ENCODE measurements at regions not wholly inside any gene's neighbourhood (a gene's known extent, or its start where the extent isn't known, plus 50 kb on each side); places are given as distances from the start of the nearest gene placed in this dataset.
"Not testable (repeated sequence)": the region's sequence is repeated elsewhere in the genome, so short reads cannot be mapped to it uniquely, and the experiment has no call there.

DNA sequence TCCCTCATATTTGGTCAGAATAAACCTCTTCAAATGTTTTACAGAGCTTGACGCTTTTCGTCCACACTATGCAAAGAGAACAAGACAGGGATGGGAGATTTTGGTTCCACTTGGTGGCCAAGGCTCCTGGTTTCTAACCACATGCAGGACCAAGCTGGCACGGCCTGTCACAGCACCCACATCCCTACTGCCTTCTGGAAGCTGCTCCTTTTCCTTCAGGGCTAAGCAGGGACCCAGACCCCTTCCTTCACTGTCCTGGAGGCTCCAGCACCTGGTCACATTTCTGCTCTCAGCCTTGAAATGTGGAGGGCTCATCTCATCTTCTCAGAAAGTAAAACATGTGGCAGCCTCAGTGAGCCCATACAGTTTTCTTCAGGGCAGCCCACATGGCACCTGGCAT lies 50.4 kb upstream of the ARHGEF7 start:
- Histone ChIP-seq H3K27ac (ENCODE audit: low read depth in 1 of 3, low read length in 2 of 3) (no peak overlapping the region), H3K4me3 (ENCODE audit: low read depth in 1 of 3, low read length in 3 of 3) (no peak overlapping the region), H3K27me3 (ENCODE audit: control insufficient read depth in 3 of 3, insufficient read depth in 3 of 3, low read length in 3 of 3) (peaks cover 0 to 7% (median 0%) of the 10 kb centered on the region in 3 donors), H3K36me3 (ENCODE audit: control insufficient read depth in 3 of 3, insufficient read depth in 2 of 3, low read depth in 1 of 3, low read length in 3 of 3) (no peaks in the 10 kb centered on the region), H3K4me1 (ENCODE audit: control insufficient read depth in 3 of 3, insufficient read depth in 2 of 3, low read depth in 1 of 3, low read length in 2 of 3) (no peaks in the 10 kb centered on the region), H3K9me3 (ENCODE audit: control insufficient read depth in 2 of 2, insufficient read depth in 1 of 2, low read depth in 1 of 2, low read length in 1 of 2) (no peaks in the 10 kb centered on the region)
- DNase-seq (no peak), FAIRE-seq (no peak)
- 84 to 93% (median 92%) methylated on average over 3 of the region's 3 CpGs for WGBS, 3 donors

DNA sequence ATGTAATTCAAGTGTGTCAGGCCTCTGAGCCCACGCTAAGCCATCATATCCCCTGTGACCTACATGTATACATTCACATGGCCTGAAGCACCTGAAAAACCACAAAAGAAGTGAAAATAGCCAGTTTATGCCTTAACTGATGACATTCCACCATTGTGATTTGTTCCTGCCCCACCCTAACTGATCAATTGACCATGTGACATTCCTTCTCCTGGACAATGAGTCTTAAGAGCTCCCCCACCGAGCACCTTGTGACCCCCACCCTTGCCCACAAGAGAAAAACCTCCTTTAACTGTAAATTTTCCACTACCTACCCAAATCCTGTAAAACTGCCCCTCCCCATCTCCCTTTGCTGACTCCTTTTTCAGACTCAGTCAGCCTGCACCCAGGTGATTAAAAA lies 52.1 kb upstream of the ARHGEF7 start:
- WGBS, 3 donors: 39 to 57% (median 44%) methylated on average over 2 of the region's 2 CpGs
- Histone ChIP-seq H3K4me3 (ENCODE audit: low read depth in 1 of 3, low read length in 3 of 3) (no peak overlapping the region), H3K27ac (ENCODE audit: low read depth in 1 of 3, low read length in 2 of 3) (no peak overlapping the region), H3K9me3 (ENCODE audit: control insufficient read depth in 2 of 2, insufficient read depth in 1 of 2, low read depth in 1 of 2, low read length in 1 of 2) (peaks cover 0 to 3% of the 10 kb centered on the region in 2 donors), H3K4me1 (ENCODE audit: control insufficient read depth in 3 of 3, insufficient read depth in 2 of 3, low read depth in 1 of 3, low read length in 2 of 3) (no peaks in the 10 kb centered on the region), H3K36me3 (ENCODE audit: control insufficient read depth in 3 of 3, insufficient read depth in 2 of 3, low read depth in 1 of 3, low read length in 3 of 3) (no peaks in the 10 kb centered on the region), H3K27me3 (ENCODE audit: control insufficient read depth in 3 of 3, insufficient read depth in 3 of 3, low read length in 3 of 3) (peaks cover 2 to 7% (median 2%) of the 10 kb centered on the region in 3 donors)
- FAIRE-seq: no peak
- no peak for DNase-seq

DNA sequence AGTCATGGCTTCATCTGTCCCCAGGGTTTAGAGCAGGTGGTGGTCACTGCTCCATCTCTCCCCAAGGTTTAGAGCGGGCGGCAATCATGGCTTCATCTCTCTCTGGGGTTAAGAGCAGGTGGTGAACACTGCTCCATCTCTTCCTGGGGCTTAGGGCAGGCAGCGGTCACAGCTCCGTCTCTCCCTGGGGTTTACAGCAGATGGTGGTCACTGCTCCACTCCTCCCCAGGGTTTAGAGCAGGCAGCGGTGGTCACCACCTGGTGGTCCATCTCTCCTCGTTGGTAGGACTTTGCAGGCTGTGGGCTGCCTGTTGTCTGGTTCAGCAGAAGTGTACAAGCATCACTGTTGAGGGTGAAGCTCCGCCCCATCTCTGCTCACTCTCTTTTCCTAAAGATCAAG lies 52.8 kb upstream of the ARHGEF7 start:
- Histone ChIP-seq H3K36me3 (ENCODE audit: control insufficient read depth in 3 of 3, insufficient read depth in 2 of 3, low read depth in 1 of 3, low read length in 3 of 3) (no peaks in the 10 kb centered on the region), H3K27ac (ENCODE audit: low read depth in 1 of 3, low read length in 2 of 3) (no peak overlapping the region), H3K9me3 (ENCODE audit: control insufficient read depth in 2 of 2, insufficient read depth in 1 of 2, low read depth in 1 of 2, low read length in 1 of 2) (peaks cover 0 to 3% of the 10 kb centered on the region in 2 donors), H3K4me3 (ENCODE audit: low read depth in 1 of 3, low read length in 3 of 3) (no peak overlapping the region), H3K4me1 (ENCODE audit: control insufficient read depth in 3 of 3, insufficient read depth in 2 of 3, low read depth in 1 of 3, low read length in 2 of 3) (no peaks in the 10 kb centered on the region), H3K27me3 (ENCODE audit: control insufficient read depth in 3 of 3, insufficient read depth in 3 of 3, low read length in 3 of 3) (peaks cover 2 to 7% (median 2%) of the 10 kb centered on the region in 3 donors)
- WGBS, 3 donors: 76 to 85% (median 83%) methylated on average over 7 of the region's 7 CpGs
- DNase-seq (no peak), FAIRE-seq (no peak)

DNA sequence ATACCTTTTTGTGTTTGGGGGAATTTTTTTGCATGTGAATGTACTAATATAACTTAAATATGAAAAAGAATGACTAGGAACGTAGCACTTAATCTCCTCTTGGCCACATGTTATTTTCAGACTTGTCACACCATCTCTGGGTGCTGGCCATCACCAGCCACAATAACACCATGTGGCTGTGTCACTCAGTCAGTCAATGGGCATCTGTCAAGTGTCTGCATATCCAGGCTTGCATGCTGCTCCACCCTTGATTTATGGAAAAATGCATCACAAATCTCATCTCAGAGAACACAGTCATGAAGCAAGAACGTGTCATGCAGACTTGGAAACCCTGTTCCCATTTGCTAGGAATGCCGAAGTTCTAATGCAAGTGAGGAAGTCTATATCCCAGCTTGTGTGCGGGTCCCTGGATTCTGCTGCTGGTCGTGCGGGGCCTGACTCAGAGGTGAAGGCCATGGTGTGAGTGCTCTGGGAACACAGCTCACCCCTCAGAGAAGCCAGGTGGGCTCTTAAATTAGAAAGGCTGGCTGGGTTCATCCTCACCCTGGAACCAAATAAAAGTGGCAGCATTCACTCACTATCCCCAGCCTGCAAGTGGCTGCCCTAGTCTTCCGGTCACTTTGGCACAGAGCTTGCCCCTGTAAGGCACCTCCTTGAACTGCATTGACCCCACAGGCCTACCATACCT lies 53.6 kb upstream of the ARHGEF7 start:
- H3K27me3 ChIP-seq (ENCODE audit: control insufficient read depth in 3 of 3, insufficient read depth in 3 of 3, low read length in 3 of 3): peaks cover 2 to 5% (median 2%) of the 10 kb centered on the region in 3 donors
- DNase-seq (no peak), FAIRE-seq (no peak)
- no peak overlapping the region for H3K27ac ChIP-seq (ENCODE audit: low read depth in 1 of 3, low read length in 2 of 3)
- H3K4me3 ChIP-seq (ENCODE audit: low read depth in 1 of 3, low read length in 3 of 3): no peak overlapping the region
- H3K36me3 ChIP-seq (ENCODE audit: control insufficient read depth in 3 of 3, insufficient read depth in 2 of 3, low read depth in 1 of 3, low read length in 3 of 3): no peaks in the 10 kb centered on the region
- 89 to 91% (median 91%) methylated on average over 7 of the region's 7 CpGs for WGBS, 3 donors
- peaks cover 0 to 3% of the 10 kb centered on the region in 2 donors for H3K9me3 ChIP-seq (ENCODE audit: control insufficient read depth in 2 of 2, insufficient read depth in 1 of 2, low read depth in 1 of 2, low read length in 1 of 2)
- H3K4me1 ChIP-seq (ENCODE audit: control insufficient read depth in 3 of 3, insufficient read depth in 2 of 3, low read depth in 1 of 3, low read length in 2 of 3): no peaks in the 10 kb centered on the region

DNA sequence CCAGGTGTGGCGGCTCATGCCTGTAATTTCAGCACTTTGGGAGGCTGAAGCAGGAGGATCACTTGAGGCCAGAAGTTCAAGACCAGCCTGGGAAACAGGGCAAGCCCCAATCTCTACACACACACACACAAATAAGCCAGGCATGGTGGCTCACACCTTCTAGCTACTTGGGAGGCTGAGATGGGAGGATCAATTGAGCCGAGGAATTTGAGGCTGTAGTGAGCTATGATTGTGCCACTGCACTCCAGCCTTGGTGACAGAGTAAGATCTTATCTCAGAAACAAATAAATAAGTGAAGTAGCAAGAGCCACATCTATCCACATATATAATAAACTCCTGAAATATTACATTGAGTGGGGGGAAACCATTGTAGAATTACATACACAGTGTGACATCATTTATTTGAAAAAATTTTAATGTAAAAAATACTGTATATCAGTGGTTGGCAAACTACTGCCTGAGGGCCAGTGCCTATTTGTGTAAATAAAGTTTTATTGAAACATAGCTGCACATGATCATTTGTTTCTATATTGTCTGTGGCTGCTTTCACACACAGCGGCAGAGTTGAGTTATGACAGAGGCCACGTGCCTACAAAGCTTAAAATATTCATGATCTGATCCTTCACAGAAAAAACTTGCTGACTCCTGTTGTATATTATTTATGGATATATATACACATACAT lies 54.7 kb upstream of the ARHGEF7 start:
- WGBS, 3 donors: 79 to 86% (median 81%) methylated on average over 4 of the region's 4 CpGs
- peaks cover 0 to 3% of the 10 kb centered on the region in 2 donors for H3K9me3 ChIP-seq (ENCODE audit: control insufficient read depth in 2 of 2, insufficient read depth in 1 of 2, low read depth in 1 of 2, low read length in 1 of 2)
- no peaks in the 10 kb centered on the region for H3K36me3 ChIP-seq (ENCODE audit: control insufficient read depth in 3 of 3, insufficient read depth in 2 of 3, low read depth in 1 of 3, low read length in 3 of 3)
- no peak overlapping the region for H3K27ac ChIP-seq (ENCODE audit: low read depth in 1 of 3, low read length in 2 of 3)
- no peak for FAIRE-seq
- DNase-seq: no peak
- peaks cover 0 to 2% (median 2%) of the 10 kb centered on the region in 3 donors for H3K27me3 ChIP-seq (ENCODE audit: control insufficient read depth in 3 of 3, insufficient read depth in 3 of 3, low read length in 3 of 3)
- no peaks in the 10 kb centered on the region for H3K4me1 ChIP-seq (ENCODE audit: control insufficient read depth in 3 of 3, insufficient read depth in 2 of 3, low read depth in 1 of 3, low read length in 2 of 3)
- H3K4me3 ChIP-seq (ENCODE audit: low read depth in 1 of 3, low read length in 3 of 3): no peak overlapping the region

DNA sequence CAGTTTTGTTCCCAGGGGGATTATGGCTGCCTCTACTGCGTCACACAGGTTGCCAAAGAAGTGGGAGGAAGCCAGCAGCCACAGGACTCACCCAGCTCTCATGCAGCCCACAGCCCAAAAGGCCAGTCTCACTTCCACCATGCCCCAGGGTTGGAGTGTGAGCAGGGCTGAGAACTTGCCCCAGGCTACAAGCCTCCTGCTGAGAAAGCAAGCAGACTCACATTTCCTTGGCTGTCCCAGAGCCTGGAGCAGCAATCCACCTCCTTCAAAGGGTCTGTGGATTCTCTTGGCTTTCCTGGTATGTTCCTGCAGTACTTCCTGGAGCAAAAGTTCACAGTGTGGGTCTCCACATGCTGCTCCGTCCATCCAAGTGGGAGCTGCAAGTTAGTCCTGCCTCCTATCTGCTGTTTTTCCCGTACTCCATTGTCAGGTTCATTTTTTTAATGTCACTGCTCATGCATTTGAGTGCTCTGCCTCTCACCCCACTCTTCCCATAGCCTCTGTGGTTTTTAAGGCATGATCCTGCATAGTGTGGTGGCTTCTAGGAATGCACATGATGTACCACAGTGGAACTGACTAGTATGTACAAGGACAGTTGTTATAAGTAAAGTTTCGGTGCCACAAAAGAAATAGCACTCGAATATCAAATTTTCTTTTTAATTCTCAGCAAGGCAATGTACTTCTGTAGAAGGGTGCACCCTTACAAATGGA lies 56.2 kb upstream of the ARHGEF7 start:
- H3K27me3 ChIP-seq (ENCODE audit: control insufficient read depth in 3 of 3, insufficient read depth in 3 of 3, low read length in 3 of 3): peaks cover 0 to 2% (median 2%) of the 10 kb centered on the region in 3 donors
- H3K4me1 ChIP-seq (ENCODE audit: control insufficient read depth in 3 of 3, insufficient read depth in 2 of 3, low read depth in 1 of 3, low read length in 2 of 3): no peaks in the 10 kb centered on the region
- H3K9me3 ChIP-seq (ENCODE audit: control insufficient read depth in 2 of 2, insufficient read depth in 1 of 2, low read depth in 1 of 2, low read length in 1 of 2): peaks cover 0 to 3% of the 10 kb centered on the region in 2 donors
- H3K27ac ChIP-seq (ENCODE audit: low read depth in 1 of 3, low read length in 2 of 3): no peak overlapping the region
- H3K36me3 ChIP-seq (ENCODE audit: control insufficient read depth in 3 of 3, insufficient read depth in 2 of 3, low read depth in 1 of 3, low read length in 3 of 3): no peaks in the 10 kb centered on the region
- FAIRE-seq (no peak), DNase-seq (no peak)
- 71 to 81% (median 71%) methylated on average over 5 of the region's 5 CpGs for WGBS, 3 donors
- no peak overlapping the region for H3K4me3 ChIP-seq (ENCODE audit: low read depth in 1 of 3, low read length in 3 of 3)

DNA sequence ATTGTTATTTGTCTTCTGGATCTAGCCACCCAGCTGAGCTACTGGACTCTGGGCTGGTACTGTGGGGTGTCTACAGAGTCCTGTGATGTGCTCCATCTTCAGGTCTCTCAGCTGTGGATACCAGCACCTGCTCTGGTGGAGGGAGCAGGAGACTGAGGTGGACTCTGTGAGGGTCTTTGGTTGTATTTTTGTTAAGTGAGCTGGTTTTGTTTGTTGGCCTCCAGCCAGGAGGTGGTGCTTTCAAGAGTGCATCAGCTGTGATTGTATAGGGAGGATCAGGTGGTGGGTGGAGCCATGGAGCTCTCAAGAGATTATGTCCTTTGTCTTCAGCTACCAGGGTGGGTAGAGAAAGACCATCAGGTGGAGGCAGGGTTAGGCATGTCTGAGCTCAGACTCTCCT lies 56.8 kb upstream of the ARHGEF7 start:
- not testable (repeated sequence) for H3K9me3 ChIP-seq (ENCODE audit: control insufficient read depth in 2 of 2, insufficient read depth in 1 of 2, low read depth in 1 of 2, low read length in 1 of 2); H3K36me3 ChIP-seq (ENCODE audit: control insufficient read depth in 3 of 3, insufficient read depth in 2 of 3, low read depth in 1 of 3, low read length in 3 of 3); H3K4me3 ChIP-seq (ENCODE audit: low read depth in 1 of 3, low read length in 3 of 3); DNase-seq; H3K4me1 ChIP-seq (ENCODE audit: control insufficient read depth in 3 of 3, insufficient read depth in 2 of 3, low read depth in 1 of 3, low read length in 2 of 3); H3K27me3 ChIP-seq (ENCODE audit: control insufficient read depth in 3 of 3, insufficient read depth in 3 of 3, low read length in 3 of 3); H3K27ac ChIP-seq (ENCODE audit: low read depth in 1 of 3, low read length in 2 of 3); FAIRE-seq

DNA sequence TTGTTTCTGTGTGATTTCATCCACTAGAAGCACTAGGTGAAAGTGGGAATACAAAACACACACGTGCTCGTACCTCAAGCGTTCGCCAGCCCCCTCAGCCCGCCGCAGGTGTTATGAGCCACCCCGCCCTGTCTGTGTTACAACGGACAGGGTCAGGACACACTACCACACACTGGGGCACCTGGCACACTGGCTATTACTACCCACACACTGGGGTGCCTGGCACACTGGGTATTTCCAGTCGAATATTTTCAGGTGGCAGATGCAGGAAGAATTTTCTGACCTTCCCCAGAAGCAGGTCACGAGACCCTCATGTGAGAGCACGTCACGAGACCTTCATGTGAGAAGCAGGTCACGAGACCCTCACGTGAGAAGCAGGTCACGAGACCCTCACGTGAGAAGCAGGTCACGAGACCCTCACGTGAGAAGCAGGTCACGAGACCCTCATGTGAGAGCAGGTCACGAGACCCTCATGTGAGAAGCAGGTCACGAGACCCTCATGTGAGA lies 63.3 kb upstream of the ARHGEF7 start:
- FAIRE-seq: not testable (repeated sequence)

More for the DNA sequence above, 63.3 kb upstream of the ARHGEF7 start:
- H3K27me3 ChIP-seq (ENCODE audit: control insufficient read depth in 3 of 3, insufficient read depth in 3 of 3, low read length in 3 of 3); H3K4me1 ChIP-seq (ENCODE audit: control insufficient read depth in 3 of 3, insufficient read depth in 2 of 3, low read depth in 1 of 3, low read length in 2 of 3); H3K4me3 ChIP-seq (ENCODE audit: low read depth in 1 of 3, low read length in 3 of 3); H3K27ac ChIP-seq (ENCODE audit: low read depth in 1 of 3, low read length in 2 of 3); H3K9me3 ChIP-seq (ENCODE audit: control insufficient read depth in 2 of 2, insufficient read depth in 1 of 2, low read depth in 1 of 2, low read length in 1 of 2); DNase-seq; H3K36me3 ChIP-seq (ENCODE audit: control insufficient read depth in 3 of 3, insufficient read depth in 2 of 3, low read depth in 1 of 3, low read length in 3 of 3): not testable (repeated sequence)
- WGBS, 3 donors: 77 to 79% (median 78%) methylated on average over 15 to 21 of the region's 21 CpGs
